ENCODE measurements at regions not wholly inside any gene's neighbourhood (a gene's known extent, or its start where the extent isn't known, plus 50 kb on each side); places are given as distances from the start of the nearest gene placed in this dataset.

DNA sequence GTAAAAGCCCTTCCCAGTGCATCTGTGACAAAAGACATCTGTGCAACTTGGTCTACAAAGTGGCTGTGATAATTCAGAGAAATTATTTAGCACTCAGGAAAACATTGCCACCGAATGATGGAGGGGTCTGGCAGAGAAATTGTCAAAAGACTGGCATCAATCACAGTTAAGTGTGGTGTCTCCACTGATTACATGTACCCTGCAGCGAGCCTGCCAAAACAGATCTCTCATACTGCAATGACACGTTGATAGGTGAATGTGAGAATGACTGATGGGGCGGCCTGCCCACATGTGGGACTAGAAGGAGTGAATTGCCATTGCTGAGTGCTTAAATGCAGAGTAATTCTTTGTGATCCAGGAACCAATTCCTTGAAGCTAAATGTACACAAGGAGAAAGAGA lies 136.4 kb upstream of the PCSK5 start:
- H3K27ac Mint-ChIP-seq = no peak overlapping the region
- no peaks in the 10 kb centered on the region for H3K36me3 Mint-ChIP-seq
- peaks cover 0 to 13% (median 2%) of the 10 kb centered on the region in 5 donors for H3K9me3 Mint-ChIP-seq
- no peak overlapping the region for H3K27ac ChIP-seq (ENCODE audit: low read depth, low read length)
- H3K4me3 Mint-ChIP-seq = no peak overlapping the region
- no peaks in the 10 kb centered on the region for H3K27me3 Mint-ChIP-seq
- no peaks in the 10 kb centered on the region for H3K27me3 ChIP-seq (ENCODE audit: insufficient read depth, low read length, poor library complexity, severe bottlenecking)
- ChIA-PET CTCF (no interaction called here), POLR2A (no interaction called here)
- no peaks in the 10 kb centered on the region for H3K4me1 Mint-ChIP-seq
- no peak overlapping the region for H3K4me3 ChIP-seq (ENCODE audit: low read length)
- DNase-seq = no peak
- H3K9me3 ChIP-seq (ENCODE audit: low read length) = no peaks in the 10 kb centered on the region
- no peaks in the 10 kb centered on the region for H3K36me3 ChIP-seq (ENCODE audit: insufficient read depth, low read length)
- H3K4me1 ChIP-seq (ENCODE audit: insufficient read depth, low read length) = no peaks in the 10 kb centered on the region

DNA sequence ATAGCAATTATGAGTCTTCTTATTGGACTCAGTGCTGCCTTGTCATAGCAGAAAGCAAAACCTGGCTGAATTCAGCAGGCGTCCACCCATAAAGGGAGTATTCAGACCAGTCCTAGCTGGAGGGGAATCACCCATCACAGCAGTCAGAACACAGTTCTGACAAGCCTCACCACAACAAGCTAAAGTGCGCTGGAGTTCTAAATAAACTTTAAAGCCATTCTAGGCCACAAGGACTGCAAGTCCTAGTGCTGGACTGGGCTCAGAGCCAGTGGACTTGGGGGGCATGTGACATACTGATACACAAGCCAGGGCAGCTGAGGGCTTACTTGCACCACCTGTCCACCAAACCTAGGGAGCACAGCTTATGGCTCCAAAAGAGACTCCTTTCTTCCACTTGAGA lies 115.3 kb upstream of the PCSK5 start:
- H3K9me3 Mint-ChIP-seq = peaks cover 0 to 11% (median 3%) of the 10 kb centered on the region in 5 donors
- Histone ChIP-seq H3K9me3 (ENCODE audit: low read length) (no peaks in the 10 kb centered on the region), H3K4me3 (ENCODE audit: low read length) (no peak overlapping the region), H3K27ac (ENCODE audit: low read depth, low read length) (no peak overlapping the region), H3K27me3 (ENCODE audit: insufficient read depth, low read length, poor library complexity, severe bottlenecking) (no peaks in the 10 kb centered on the region), H3K36me3 (ENCODE audit: insufficient read depth, low read length) (no peaks in the 10 kb centered on the region), H3K4me1 (ENCODE audit: insufficient read depth, low read length) (no peaks in the 10 kb centered on the region)
- no peaks in the 10 kb centered on the region for H3K36me3 Mint-ChIP-seq
- H3K4me1 Mint-ChIP-seq = no peaks in the 10 kb centered on the region
- no peak overlapping the region for H3K4me3 Mint-ChIP-seq
- CTCF ChIA-PET = no interaction called here
- no peak overlapping the region for H3K27ac Mint-ChIP-seq
- peaks cover 0 to 3% of the 10 kb centered on the region in 2 donors for H3K27me3 Mint-ChIP-seq
- POLR2A ChIA-PET = no interaction called here
- DNase-seq = no peak

DNA sequence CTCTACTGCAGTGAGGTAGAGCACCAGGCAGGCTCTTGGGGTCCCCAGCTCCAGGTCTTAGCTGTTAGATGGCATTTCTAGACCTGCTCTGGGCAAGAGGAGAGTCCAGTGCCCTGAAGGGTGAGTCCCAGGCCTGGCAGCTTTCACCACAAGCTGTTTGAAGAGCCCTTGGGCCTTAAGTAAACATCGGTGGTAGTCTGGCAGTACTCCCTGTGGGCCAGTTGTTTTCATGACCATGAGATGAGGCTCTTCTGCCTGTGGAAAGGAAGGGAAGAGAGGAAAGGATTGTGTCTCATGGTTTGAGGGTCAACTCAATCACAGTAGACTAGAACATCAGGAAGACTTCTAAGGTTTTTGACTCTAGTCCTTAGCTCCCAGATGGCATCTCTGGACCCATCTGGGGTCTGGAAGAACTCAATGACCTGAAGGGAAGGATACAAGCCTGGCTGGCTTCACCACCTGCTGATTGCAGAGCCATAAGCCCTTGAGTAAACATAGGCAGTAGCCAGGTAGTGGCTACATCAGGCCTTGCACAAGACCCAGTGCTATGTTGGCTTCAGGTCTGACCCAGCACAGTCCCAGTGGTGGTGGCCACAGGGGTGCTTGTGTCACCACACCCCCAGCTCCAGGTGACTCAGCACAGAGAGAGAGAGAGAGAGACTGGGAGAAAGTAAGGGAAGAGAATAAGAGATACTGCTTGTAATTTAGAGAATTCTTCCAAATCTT lies 114.3 kb upstream of the PCSK5 start:
- H3K27ac ChIP-seq (ENCODE audit: low read depth, low read length) = no peak overlapping the region
- H3K9me3 ChIP-seq (ENCODE audit: low read length) = no peaks in the 10 kb centered on the region
- Mint-ChIP-seq H3K27ac (no peak overlapping the region), H3K4me3 (no peak overlapping the region), H3K36me3 (no peaks in the 10 kb centered on the region), H3K9me3 (peaks cover 0 to 12% (median 0%) of the 10 kb centered on the region in 5 donors), H3K4me1 (no peaks in the 10 kb centered on the region), H3K27me3 (peaks cover 0 to 3% of the 10 kb centered on the region in 2 donors)
- no peaks in the 10 kb centered on the region for H3K27me3 ChIP-seq (ENCODE audit: insufficient read depth, low read length, poor library complexity, severe bottlenecking)
- POLR2A ChIA-PET = no interaction called here
- no peak for DNase-seq
- no peaks in the 10 kb centered on the region for H3K4me1 ChIP-seq (ENCODE audit: insufficient read depth, low read length)
- no peaks in the 10 kb centered on the region for H3K36me3 ChIP-seq (ENCODE audit: insufficient read depth, low read length)
- H3K4me3 ChIP-seq (ENCODE audit: low read length) = no peak overlapping the region
- CTCF ChIA-PET = no interaction called here

DNA sequence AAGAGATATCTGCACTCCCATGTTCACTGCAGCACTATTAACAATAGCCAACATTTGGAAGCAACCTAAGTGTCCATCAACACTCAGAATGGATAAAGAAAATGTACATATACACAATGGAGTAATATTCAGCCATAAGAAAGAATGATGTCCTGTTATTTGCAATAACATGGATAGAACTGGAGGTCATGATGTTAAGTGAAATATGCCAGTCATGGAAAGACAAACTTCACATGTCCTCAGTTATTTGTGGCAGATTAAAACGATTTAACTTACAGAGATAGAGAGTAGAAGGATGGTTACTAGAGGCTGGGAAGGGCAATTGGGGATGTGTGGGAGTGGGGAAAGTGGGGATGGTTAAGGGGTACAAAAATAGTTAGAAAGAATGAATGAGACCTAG lies 110.3 kb upstream of the PCSK5 start:
- Histone ChIP-seq H3K9me3 (ENCODE audit: low read length) (no peaks in the 10 kb centered on the region), H3K4me3 (ENCODE audit: low read length) (no peak overlapping the region), H3K27me3 (ENCODE audit: insufficient read depth, low read length, poor library complexity, severe bottlenecking) (no peaks in the 10 kb centered on the region), H3K27ac (ENCODE audit: low read depth, low read length) (no peak overlapping the region), H3K4me1 (ENCODE audit: insufficient read depth, low read length) (no peaks in the 10 kb centered on the region), H3K36me3 (ENCODE audit: insufficient read depth, low read length) (no peaks in the 10 kb centered on the region)
- Mint-ChIP-seq H3K27ac (no peak overlapping the region), H3K36me3 (no peaks in the 10 kb centered on the region), H3K4me3 (no peak overlapping the region), H3K4me1 (no peaks in the 10 kb centered on the region), H3K9me3 (peaks cover 0 to 15% (median 3%) of the 10 kb centered on the region in 5 donors), H3K27me3 (peaks cover 0 to 3% of the 10 kb centered on the region in 2 donors)
- no peak for DNase-seq
- POLR2A ChIA-PET = no interaction called here
- CTCF ChIA-PET = no interaction called here

DNA sequence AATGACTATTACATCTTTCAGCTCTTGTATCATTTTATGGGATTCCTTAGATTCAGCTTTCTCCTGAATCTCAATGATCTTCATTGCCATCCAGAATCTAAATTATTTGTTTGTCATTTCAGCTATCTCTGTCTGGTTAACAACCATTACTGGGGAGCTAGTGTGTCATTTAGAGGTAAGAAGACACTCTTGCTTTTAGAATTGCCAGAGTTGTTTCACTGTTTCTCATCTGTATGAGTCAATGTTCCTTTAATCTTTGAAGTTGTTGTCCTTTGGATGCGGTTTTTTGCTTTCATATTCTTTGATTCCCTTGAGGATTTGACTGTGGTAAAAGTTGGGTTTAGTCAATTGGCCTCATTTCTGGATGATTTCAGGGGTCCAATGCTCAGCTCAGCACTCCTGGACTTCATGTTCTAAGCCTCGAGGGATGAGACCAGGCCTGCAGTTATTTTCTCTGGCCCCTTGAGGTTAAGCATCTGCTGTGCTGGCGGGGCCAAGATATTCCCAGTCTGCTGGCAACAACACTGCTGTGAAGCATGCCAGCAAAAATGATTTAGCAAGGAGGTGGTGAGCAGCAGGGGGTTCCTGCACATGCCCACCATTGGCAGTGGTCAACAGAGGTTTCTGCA lies 102.4 kb upstream of the PCSK5 start:
- DNase-seq = no peak
- no peaks in the 10 kb centered on the region for H3K36me3 Mint-ChIP-seq
- peaks cover 2 to 15% (median 6%) of the 10 kb centered on the region in 5 donors for H3K9me3 Mint-ChIP-seq
- no peak overlapping the region for H3K27ac Mint-ChIP-seq
- no peaks in the 10 kb centered on the region for H3K27me3 ChIP-seq (ENCODE audit: insufficient read depth, low read length, poor library complexity, severe bottlenecking)
- CTCF ChIA-PET = no interaction called here
- H3K4me1 ChIP-seq (ENCODE audit: insufficient read depth, low read length) = no peaks in the 10 kb centered on the region
- no peaks in the 10 kb centered on the region for H3K36me3 ChIP-seq (ENCODE audit: insufficient read depth, low read length)
- H3K27me3 Mint-ChIP-seq = no peaks in the 10 kb centered on the region
- H3K4me3 Mint-ChIP-seq = no peak overlapping the region
- no peak overlapping the region for H3K4me3 ChIP-seq (ENCODE audit: low read length)
- POLR2A ChIA-PET = no interaction called here
- no peaks in the 10 kb centered on the region for H3K9me3 ChIP-seq (ENCODE audit: low read length)
- no peaks in the 10 kb centered on the region for H3K4me1 Mint-ChIP-seq
- no peak overlapping the region for H3K27ac ChIP-seq (ENCODE audit: low read depth, low read length)

DNA sequence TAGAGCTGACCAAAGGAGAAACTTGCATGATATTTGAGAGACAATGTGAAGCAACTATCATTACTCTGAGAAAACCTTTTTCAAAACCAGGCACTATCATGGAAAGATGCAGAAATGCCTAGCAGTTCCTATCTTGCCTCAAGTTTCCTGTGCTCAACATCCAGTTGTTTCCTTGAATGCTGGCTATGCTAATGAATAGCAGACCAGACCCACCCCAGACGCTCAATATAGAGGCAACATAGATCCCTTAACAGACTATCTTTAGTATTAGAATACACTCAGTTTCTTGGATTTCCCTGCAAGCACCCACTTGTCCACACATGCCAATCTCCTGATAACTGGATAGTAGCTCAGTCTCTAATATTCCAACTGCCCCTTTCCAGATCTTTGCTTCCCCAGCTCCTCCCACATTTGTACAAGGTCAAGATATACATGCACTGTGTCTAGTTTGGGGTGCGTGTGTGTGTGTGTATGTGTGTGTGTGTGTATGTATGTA lies 93.3 kb upstream of the PCSK5 start:
- Mint-ChIP-seq H3K27me3 (peaks cover 3 to 9% of the 10 kb centered on the region in 2 donors), H3K36me3 (no peaks in the 10 kb centered on the region), H3K4me1 (no peaks in the 10 kb centered on the region), H3K4me3 (no peak overlapping the region), H3K9me3 (peaks cover 0 to 9% (median 1%) of the 10 kb centered on the region in 5 donors), H3K27ac (no peak overlapping the region)
- Histone ChIP-seq H3K9me3 (ENCODE audit: low read length) (no peaks in the 10 kb centered on the region), H3K27me3 (ENCODE audit: insufficient read depth, low read length, poor library complexity, severe bottlenecking) (no peaks in the 10 kb centered on the region), H3K4me1 (ENCODE audit: insufficient read depth, low read length) (no peaks in the 10 kb centered on the region), H3K27ac (ENCODE audit: low read depth, low read length) (no peak overlapping the region), H3K4me3 (ENCODE audit: low read length) (no peak overlapping the region), H3K36me3 (ENCODE audit: insufficient read depth, low read length) (no peaks in the 10 kb centered on the region)
- CTCF ChIA-PET = no interaction called here
- DNase-seq = no peak
- POLR2A ChIA-PET = no interaction called here

DNA sequence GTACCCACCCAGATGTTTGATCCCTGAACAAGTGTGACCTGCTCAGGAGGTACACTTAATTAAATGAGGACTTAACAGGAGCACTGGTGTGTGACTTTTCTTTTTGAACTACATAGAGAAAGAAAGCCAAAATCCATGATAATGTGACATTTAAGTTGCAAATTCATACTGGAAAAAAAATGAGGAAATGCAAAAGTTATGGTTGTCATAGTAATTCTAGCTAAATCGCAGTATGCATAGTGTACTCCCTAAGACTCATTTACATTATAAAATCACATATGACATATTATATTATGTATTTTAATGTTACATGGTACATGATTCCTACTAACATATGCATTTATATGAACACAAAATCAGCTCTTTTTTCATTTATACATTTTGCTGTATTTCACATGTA lies 92.0 kb upstream of the PCSK5 start:
- Mint-ChIP-seq H3K9me3 (peaks cover 0 to 8% (median 0%) of the 10 kb centered on the region in 5 donors), H3K27ac (no peak overlapping the region), H3K27me3 (peaks cover 3 to 9% of the 10 kb centered on the region in 2 donors), H3K4me1 (no peaks in the 10 kb centered on the region), H3K4me3 (no peak overlapping the region), H3K36me3 (no peaks in the 10 kb centered on the region)
- CTCF ChIA-PET = no interaction called here
- no peak overlapping the region for H3K4me3 ChIP-seq (ENCODE audit: low read length)
- no peaks in the 10 kb centered on the region for H3K27me3 ChIP-seq (ENCODE audit: insufficient read depth, low read length, poor library complexity, severe bottlenecking)
- DNase-seq = no peak
- POLR2A ChIA-PET = no interaction called here
- no peaks in the 10 kb centered on the region for H3K36me3 ChIP-seq (ENCODE audit: insufficient read depth, low read length)
- no peaks in the 10 kb centered on the region for H3K9me3 ChIP-seq (ENCODE audit: low read length)
- H3K4me1 ChIP-seq (ENCODE audit: insufficient read depth, low read length) = no peaks in the 10 kb centered on the region
- no peak overlapping the region for H3K27ac ChIP-seq (ENCODE audit: low read depth, low read length)

DNA sequence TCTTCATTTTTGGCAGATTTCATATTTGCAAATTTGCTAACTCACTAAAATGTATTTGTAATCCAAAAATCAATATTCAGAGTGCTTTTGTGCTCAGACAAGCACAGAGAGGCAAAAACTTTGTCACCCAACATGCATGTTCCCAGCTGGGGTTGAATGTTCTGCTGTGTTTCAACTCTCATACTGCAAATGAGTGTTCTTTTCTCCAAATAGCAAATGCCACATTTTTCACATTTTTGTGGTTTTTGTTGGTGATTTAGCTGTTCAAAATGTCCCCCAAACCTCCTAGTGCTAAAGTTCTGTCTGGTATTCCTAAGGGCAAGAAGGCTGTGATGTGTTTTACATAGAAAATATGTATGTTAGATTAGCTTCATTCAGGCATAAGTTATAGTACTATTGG lies 87.3 kb upstream of the PCSK5 start:
- H3K4me1 Mint-ChIP-seq = no peaks in the 10 kb centered on the region
- H3K27me3 Mint-ChIP-seq = no peaks in the 10 kb centered on the region
- no peak for DNase-seq
- H3K4me1 ChIP-seq (ENCODE audit: insufficient read depth, low read length) = no peaks in the 10 kb centered on the region
- H3K4me3 ChIP-seq (ENCODE audit: low read length) = no peak overlapping the region
- no peaks in the 10 kb centered on the region for H3K27me3 ChIP-seq (ENCODE audit: insufficient read depth, low read length, poor library complexity, severe bottlenecking)
- H3K27ac ChIP-seq (ENCODE audit: low read depth, low read length) = no peak overlapping the region
- H3K27ac Mint-ChIP-seq = no peak overlapping the region
- ChIA-PET POLR2A (no interaction called here), CTCF (no interaction called here)
- H3K9me3 ChIP-seq (ENCODE audit: low read length) = no peaks in the 10 kb centered on the region
- H3K4me3 Mint-ChIP-seq = no peak overlapping the region
- no peaks in the 10 kb centered on the region for H3K36me3 Mint-ChIP-seq
- H3K9me3 Mint-ChIP-seq = peaks cover 0 to 4% (median 0%) of the 10 kb centered on the region in 5 donors
- no peaks in the 10 kb centered on the region for H3K36me3 ChIP-seq (ENCODE audit: insufficient read depth, low read length)
